ENCODE measurements at regions not wholly inside any gene's neighbourhood (a gene's known extent, or its start where the extent isn't known, plus 50 kb on each side); places are given as distances from the start of the nearest gene placed in this dataset.

GRCh38 chr2:129729646-129730045, 249.8 kb upstream of the RAB6C start:
- no peak for DNase-seq

- no peak for DNase-seq
Measured at GRCh38 chr2:129730979-129731378, 248.5 kb upstream of the RAB6C start.

GRCh38 chr2:129731907-129732629, 247.4 kb upstream of the RAB6C start:
- DNase-seq: no peak

- DNase-seq: no peak
Measured at GRCh38 chr2:129732630-129733026, 246.8 kb upstream of the RAB6C start.

- DNase-seq: no peak
Measured at GRCh38 chr2:129733041-129733440, 246.4 kb upstream of the RAB6C start.

GRCh38 chr2:129733579-129733978, 245.9 kb upstream of the RAB6C start:
- no peak for DNase-seq

- no peak for DNase-seq
Measured at GRCh38 chr2:129734343-129735034, 245.0 kb upstream of the RAB6C start.

- no peak for DNase-seq
Measured at GRCh38 chr2:129735576-129735975, 243.9 kb upstream of the RAB6C start.

- DNase-seq: no peak
Measured at GRCh38 chr2:129737660-129738527, 241.6 kb upstream of the RAB6C start.

GRCh38 chr2:129738799-129739198, 240.7 kb upstream of the RAB6C start:
- no peak for DNase-seq

- no peak for DNase-seq
Measured at GRCh38 chr2:129740504-129740903, 239.0 kb upstream of the RAB6C start.

- DNase-seq: no peak
Measured at GRCh38 chr2:129741165-129741564, 238.3 kb upstream of the RAB6C start.

GRCh38 chr2:129741623-129742022, 237.8 kb upstream of the RAB6C start:
- DNase-seq: no peak

GRCh38 chr2:129742415-129743180, 236.9 kb upstream of the RAB6C start:
- no peak for DNase-seq

GRCh38 chr2:129744141-129744540, 235.3 kb upstream of the RAB6C start:
- DNase-seq: no peak

- no peak for DNase-seq
Measured at GRCh38 chr2:129744649-129745048, 234.8 kb upstream of the RAB6C start.

- no peak for DNase-seq
Measured at GRCh38 chr2:129747500-129748125, 231.9 kb upstream of the RAB6C start.

GRCh38 chr2:129748250-129748649, 231.2 kb upstream of the RAB6C start:
- DNase-seq: no peak

GRCh38 chr2:129748653-129749052, 230.8 kb upstream of the RAB6C start:
- DNase-seq: no peak

GRCh38 chr2:129751409-129751808, 228.1 kb upstream of the RAB6C start:
- DNase-seq: no peak

GRCh38 chr2:129752176-129752575, 227.3 kb upstream of the RAB6C start:
- no peak for DNase-seq

GRCh38 chr2:129752686-129753085, 226.8 kb upstream of the RAB6C start:
- DNase-seq: no peak
